GM23338 (cell line): ENCODE measurements at regions not wholly inside any gene's neighbourhood (a gene's known extent, or its start where the extent isn't known, plus 50 kb on each side); places are given as distances from the start of the nearest gene placed in this dataset.

Source experiments
- ATAC-seq: fragments of 200-7000 bp; cut with Tn5 transposase; 3 replicates; pipeline ENCODE4 v1.9.1; 2020
- DNase-seq: peaks from one replicate; pipeline ENCODE4 v3.0.0-alpha.2; 2015; ENCODE audit warnings: low spot score
- H2AFZ ChIP-seq: fragments of 200-600 bp; sonication (generic); 2 replicates; pipeline ENCODE4 v1.8.0; 2016; ENCODE audit warnings: antibody characterized with exemption, mild to moderate bottlenecking, moderate library complexity
- H3F3A ChIP-seq: fragments of 200-600 bp; sonication (generic); replicated peaks from 2 replicates; pipeline ENCODE4 v1.8.0; 2017; ENCODE audit warnings: antibody characterized with exemption, mixed run types, low read depth
- H3K27ac ChIP-seq: fragments of 200-600 bp; sonication (generic); 2 replicates; pipeline ENCODE4 v1.6.1; 2016; ENCODE audit warnings: low read depth
- H3K27me3 ChIP-seq: fragments of 200-600 bp; sonication (generic); 2 replicates; pipeline ENCODE4 v1.8.0; 2016; ENCODE audit warnings: mild to moderate bottlenecking, mixed run types, moderate library complexity; ENCODE audit not compliant: insufficient read depth
- H3K36me3 ChIP-seq: fragments of 200-600 bp; sonication (generic); 2 replicates; pipeline ENCODE4 v1.8.0; 2016; ENCODE audit warnings: mild to moderate bottlenecking; ENCODE audit not compliant: insufficient read depth
- H3K4me1 ChIP-seq: fragments of 200-600 bp; sonication (generic); 2 replicates; pipeline ENCODE4 v1.8.0; 2016; ENCODE audit warnings: mild to moderate bottlenecking, moderate library complexity; ENCODE audit not compliant: insufficient read depth
- H3K4me2 ChIP-seq: fragments of 200-600 bp; sonication (generic); 2 replicates; pipeline ENCODE4 v1.7.1; 2017; ENCODE audit warnings: mixed run types
- H3K4me3 ChIP-seq: fragments of 200-600 bp; sonication (generic); 2 replicates; pipeline ENCODE4 v1.6.1; 2016; ENCODE audit warnings: mixed run types
- H3K79me2 ChIP-seq: fragments of 200-600 bp; sonication (generic); replicated peaks from 2 replicates; pipeline ENCODE4 v1.8.0; 2017; ENCODE audit warnings: mild to moderate bottlenecking; ENCODE audit not compliant: insufficient read depth
- H3K9me2 ChIP-seq: fragments of 200-600 bp; sonication (generic); 2 replicates; pipeline ENCODE4 v1.8.0; 2017; ENCODE audit not compliant: insufficient read depth
- H4K20me1 ChIP-seq: fragments of 200-600 bp; sonication (generic); replicated peaks from 2 replicates; pipeline ENCODE4 v1.8.0; 2017; ENCODE audit warnings: mild to moderate bottlenecking; ENCODE audit not compliant: insufficient read depth
- H3K27ac Mint-ChIP-seq: 2 replicates; pipeline ENCODE4 v1.8.0; 2020; ENCODE audit warnings: inconsistent platforms, mild to moderate bottlenecking, moderate library complexity, mixed read lengths
- H3K27me3 Mint-ChIP-seq: 3 replicates; pipeline ENCODE4 v1.8.0; 2022; ENCODE audit warnings: low read depth, mild to moderate bottlenecking, moderate library complexity, mixed read lengths, inconsistent platforms; ENCODE audit not compliant: insufficient read depth, poor library complexity
- H3K36me3 Mint-ChIP-seq: 3 replicates; pipeline ENCODE4 v1.8.0; 2021; ENCODE audit warnings: low read depth, mild to moderate bottlenecking, inconsistent platforms, moderate library complexity, mixed read lengths
- H3K4me1 Mint-ChIP-seq: 3 replicates; pipeline ENCODE4 v1.8.0; 2020; ENCODE audit warnings: mild to moderate bottlenecking, inconsistent platforms, mixed read lengths
- H3K4me3 Mint-ChIP-seq: 3 replicates; pipeline ENCODE4 v1.8.0; 2021; ENCODE audit warnings: moderate library complexity, mild to moderate bottlenecking, inconsistent platforms, mixed read lengths
- H3K9me3 Mint-ChIP-seq: 3 replicates; pipeline ENCODE4 v1.8.0; 2020; ENCODE audit warnings: moderate library complexity, mild to moderate bottlenecking, inconsistent platforms, mixed read lengths
- CREB1 ChIP-seq: fragments of 250-450 bp; sonication (Bioruptor Pico); IDR thresholded peaks from 2 replicates; pipeline ENCODE4 v1.5.0; 2020; ENCODE audit warnings: low read depth, mild to moderate bottlenecking, moderate library complexity
- EZH2 ChIP-seq: fragments of 200-600 bp; sonication (generic); IDR thresholded peaks from one replicate; pipeline ENCODE4 v1.8.0; 2017; ENCODE audit warnings: antibody characterized with exemption, mild to moderate bottlenecking, low read depth; ENCODE audit not compliant: unreplicated experiment
- EZH2phosphoT487 ChIP-seq: fragments of 200-600 bp; sonication (generic); IDR thresholded peaks from one replicate; pipeline ENCODE4 v1.8.1; 2018; ENCODE audit warnings: antibody characterized with exemption; ENCODE audit not compliant: unreplicated experiment
- JUNB ChIP-seq: IDR thresholded peaks from one replicate; pipeline ENCODE4 v1.6.1; 2016; ENCODE audit warnings: antibody characterized with exemption; ENCODE audit not compliant: unreplicated experiment
- NANOG ChIP-seq: IDR thresholded peaks from 2 replicates; pipeline ENCODE4 v1.6.1; 2016; ENCODE audit warnings: antibody characterized with exemption, borderline replicate concordance
- POLR2AphosphoS5 ChIP-seq: IDR thresholded peaks from 2 replicates; pipeline ENCODE4 v1.6.1; 2016; ENCODE audit warnings: antibody characterized with exemption, low read depth
- STAT1 ChIP-seq: IDR thresholded peaks from one replicate; pipeline ENCODE4 v1.6.1; 2016; ENCODE audit warnings: antibody characterized with exemption; ENCODE audit not compliant: unreplicated experiment
- ZNF114 ChIP-seq: fragments of 250-450 bp; sonication (Bioruptor Pico); IDR thresholded peaks from 2 replicates; pipeline ENCODE4 v1.5.0; 2020; ENCODE audit warnings: mild to moderate bottlenecking, moderate library complexity
- ZNF331 ChIP-seq: fragments of 250-450 bp; sonication (Bioruptor Pico); IDR thresholded peaks from 2 replicates; pipeline ENCODE4 v1.5.0; 2020; ENCODE audit warnings: low read depth, mild to moderate bottlenecking, moderate library complexity
- TF ChIP-seq, protein P1 (sequence below): IDR thresholded peaks from 2 replicates; pipeline ENCODE4 v1.6.1; 2016; ENCODE audit warnings: antibody characterized with exemption
- TF ChIP-seq, protein P2 (sequence below): fragments of 250-450 bp; sonication (Bioruptor Pico); IDR thresholded peaks from 2 replicates; pipeline ENCODE4 v1.5.0; 2020; ENCODE audit warnings: mild to moderate bottlenecking, moderate library complexity
- TF ChIP-seq, protein P3 (sequence below), 2 experiments: fragments of 200-600 bp in 1 of 2; sonication (generic) in 1 of 2; conservative IDR thresholded peaks; 2 replicates each; pipeline versions ENCODE4 v1.5.1 to v1.6.1; 2016 to 2017; ENCODE audit warnings: antibody characterized with exemption in 2 of 2, low read depth in 2 of 2, mild to moderate bottlenecking in 2 of 2, moderate library complexity in 1 of 2
- TF ChIP-seq, protein P4 (sequence below): IDR thresholded peaks from one replicate; pipeline ENCODE4 v1.6.1; 2018; ENCODE audit warnings: antibody characterized with exemption; ENCODE audit not compliant: unreplicated experiment

DNA sequence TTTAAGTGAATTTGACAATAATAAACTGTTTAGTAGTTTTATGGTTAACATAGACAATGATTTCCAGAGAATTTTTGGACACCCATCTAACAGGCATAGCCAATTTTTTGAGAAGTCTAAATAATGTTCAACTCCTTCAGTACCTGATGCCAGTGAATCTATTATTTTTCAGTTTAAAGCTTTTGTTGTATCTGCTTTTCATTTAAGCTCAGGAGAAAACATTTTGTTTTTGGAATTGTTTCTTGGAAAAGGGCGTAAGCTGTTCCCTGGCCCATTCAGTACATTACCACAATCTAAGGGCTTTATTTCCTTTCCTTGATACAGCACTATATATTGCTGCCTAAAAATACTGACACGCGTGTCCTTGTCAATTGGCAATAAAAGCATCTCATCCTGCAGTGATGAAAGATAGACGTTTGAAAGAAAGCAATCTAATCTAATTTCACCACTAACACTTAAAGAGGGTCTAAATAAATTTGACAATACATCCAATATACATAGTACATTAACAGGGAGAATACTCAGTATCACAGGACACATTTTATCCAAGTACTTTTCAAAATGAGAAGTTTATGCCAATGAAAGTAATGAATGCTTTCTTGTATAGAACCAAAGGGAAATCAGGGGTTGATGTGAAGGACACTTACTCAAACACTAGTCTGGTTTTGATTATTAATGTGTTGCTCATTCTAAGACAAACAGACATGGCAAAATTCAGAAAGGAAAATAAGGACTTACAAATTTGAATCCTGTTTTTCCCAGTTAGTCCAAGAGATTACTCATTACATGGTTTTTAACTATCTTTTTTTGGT is 104.2 kb upstream of the LGR5 start:
- H3K4me1 ChIP-seq, result no peaks in the 10 kb centered on the region
- no peak overlapping the region for H3K4me3 Mint-ChIP-seq
- no peaks in the 10 kb centered on the region for H3K36me3 Mint-ChIP-seq
- no peaks in the 10 kb centered on the region for H3K36me3 ChIP-seq
- no peaks in the 10 kb centered on the region for H4K20me1 ChIP-seq
- ATAC-seq (no peak), DNase-seq (no peak)
- H3K27ac Mint-ChIP-seq, result no peak overlapping the region
- no peaks in the 10 kb centered on the region for H3K4me1 Mint-ChIP-seq
- TF ChIP-seq POLR2AphosphoS5 (no peak), JUNB (no peak), EZH2 (no peak), STAT1 (no peak), EZH2phosphoT487 (no peak), ZNF331 (CRISPR knock-in tag) (no peak), CREB1 (CRISPR knock-in tag) (no peak), NANOG (no peak), ZNF114 (no peak)
- TF ChIP-seq, protein P1, sequence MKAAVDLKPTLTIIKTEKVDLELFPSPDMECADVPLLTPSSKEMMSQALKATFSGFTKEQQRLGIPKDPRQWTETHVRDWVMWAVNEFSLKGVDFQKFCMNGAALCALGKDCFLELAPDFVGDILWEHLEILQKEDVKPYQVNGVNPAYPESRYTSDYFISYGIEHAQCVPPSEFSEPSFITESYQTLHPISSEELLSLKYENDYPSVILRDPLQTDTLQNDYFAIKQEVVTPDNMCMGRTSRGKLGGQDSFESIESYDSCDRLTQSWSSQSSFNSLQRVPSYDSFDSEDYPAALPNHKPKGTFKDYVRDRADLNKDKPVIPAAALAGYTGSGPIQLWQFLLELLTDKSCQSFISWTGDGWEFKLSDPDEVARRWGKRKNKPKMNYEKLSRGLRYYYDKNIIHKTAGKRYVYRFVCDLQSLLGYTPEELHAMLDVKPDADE, result no peak
- TF ChIP-seq, protein P2, sequence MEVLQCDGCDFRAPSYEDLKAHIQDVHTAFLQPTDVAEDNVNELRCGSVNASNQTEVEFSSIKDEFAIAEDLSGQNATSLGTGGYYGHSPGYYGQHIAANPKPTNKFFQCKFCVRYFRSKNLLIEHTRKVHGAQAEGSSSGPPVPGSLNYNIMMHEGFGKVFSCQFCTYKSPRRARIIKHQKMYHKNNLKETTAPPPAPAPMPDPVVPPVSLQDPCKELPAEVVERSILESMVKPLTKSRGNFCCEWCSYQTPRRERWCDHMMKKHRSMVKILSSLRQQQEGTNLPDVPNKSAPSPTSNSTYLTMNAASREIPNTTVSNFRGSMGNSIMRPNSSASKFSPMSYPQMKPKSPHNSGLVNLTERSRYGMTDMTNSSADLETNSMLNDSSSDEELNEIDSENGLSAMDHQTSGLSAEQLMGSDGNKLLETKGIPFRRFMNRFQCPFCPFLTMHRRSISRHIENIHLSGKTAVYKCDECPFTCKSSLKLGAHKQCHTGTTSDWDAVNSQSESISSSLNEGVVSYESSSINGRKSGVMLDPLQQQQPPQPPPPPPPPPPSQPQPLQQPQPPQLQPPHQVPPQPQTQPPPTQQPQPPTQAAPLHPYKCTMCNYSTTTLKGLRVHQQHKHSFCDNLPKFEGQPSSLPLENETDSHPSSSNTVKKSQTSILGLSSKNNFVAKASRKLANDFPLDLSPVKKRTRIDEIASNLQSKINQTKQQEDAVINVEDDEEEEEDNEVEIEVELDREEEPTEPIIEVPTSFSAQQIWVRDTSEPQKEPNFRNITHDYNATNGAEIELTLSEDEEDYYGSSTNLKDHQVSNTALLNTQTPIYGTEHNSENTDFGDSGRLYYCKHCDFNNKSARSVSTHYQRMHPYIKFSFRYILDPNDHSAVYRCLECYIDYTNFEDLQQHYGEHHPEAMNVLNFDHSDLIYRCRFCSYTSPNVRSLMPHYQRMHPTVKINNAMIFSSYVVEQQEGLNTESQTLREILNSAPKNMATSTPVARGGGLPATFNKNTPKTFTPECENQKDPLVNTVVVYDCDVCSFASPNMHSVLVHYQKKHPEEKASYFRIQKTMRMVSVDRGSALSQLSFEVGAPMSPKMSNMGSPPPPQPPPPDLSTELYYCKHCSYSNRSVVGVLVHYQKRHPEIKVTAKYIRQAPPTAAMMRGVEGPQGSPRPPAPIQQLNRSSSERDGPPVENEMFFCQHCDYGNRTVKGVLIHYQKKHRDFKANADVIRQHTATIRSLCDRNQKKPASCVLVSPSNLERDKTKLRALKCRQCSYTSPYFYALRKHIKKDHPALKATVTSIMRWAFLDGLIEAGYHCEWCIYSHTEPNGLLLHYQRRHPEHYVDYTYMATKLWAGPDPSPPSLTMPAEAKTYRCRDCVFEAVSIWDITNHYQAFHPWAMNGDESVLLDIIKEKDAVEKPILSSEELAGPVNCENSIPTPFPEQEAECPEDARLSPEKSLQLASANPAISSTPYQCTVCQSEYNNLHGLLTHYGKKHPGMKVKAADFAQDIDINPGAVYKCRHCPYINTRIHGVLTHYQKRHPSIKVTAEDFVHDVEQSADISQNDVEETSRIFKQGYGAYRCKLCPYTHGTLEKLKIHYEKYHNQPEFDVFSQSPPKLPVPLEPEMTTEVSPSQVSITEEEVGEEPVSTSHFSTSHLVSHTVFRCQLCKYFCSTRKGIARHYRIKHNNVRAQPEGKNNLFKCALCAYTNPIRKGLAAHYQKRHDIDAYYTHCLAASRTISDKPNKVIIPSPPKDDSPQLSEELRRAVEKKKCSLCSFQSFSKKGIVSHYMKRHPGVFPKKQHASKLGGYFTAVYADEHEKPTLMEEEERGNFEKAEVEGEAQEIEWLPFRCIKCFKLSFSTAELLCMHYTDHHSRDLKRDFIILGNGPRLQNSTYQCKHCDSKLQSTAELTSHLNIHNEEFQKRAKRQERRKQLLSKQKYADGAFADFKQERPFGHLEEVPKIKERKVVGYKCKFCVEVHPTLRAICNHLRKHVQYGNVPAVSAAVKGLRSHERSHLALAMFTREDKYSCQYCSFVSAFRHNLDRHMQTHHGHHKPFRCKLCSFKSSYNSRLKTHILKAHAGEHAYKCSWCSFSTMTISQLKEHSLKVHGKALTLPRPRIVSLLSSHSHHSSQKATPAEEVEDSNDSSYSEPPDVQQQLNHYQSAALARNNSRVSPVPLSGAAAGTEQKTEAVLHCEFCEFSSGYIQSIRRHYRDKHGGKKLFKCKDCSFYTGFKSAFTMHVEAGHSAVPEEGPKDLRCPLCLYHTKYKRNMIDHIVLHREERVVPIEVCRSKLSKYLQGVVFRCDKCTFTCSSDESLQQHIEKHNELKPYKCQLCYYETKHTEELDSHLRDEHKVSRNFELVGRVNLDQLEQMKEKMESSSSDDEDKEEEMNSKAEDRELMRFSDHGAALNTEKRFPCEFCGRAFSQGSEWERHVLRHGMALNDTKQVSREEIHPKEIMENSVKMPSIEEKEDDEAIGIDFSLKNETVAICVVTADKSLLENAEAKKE (CRISPR knock-in tag), result no peak
- TF ChIP-seq, protein P3, sequence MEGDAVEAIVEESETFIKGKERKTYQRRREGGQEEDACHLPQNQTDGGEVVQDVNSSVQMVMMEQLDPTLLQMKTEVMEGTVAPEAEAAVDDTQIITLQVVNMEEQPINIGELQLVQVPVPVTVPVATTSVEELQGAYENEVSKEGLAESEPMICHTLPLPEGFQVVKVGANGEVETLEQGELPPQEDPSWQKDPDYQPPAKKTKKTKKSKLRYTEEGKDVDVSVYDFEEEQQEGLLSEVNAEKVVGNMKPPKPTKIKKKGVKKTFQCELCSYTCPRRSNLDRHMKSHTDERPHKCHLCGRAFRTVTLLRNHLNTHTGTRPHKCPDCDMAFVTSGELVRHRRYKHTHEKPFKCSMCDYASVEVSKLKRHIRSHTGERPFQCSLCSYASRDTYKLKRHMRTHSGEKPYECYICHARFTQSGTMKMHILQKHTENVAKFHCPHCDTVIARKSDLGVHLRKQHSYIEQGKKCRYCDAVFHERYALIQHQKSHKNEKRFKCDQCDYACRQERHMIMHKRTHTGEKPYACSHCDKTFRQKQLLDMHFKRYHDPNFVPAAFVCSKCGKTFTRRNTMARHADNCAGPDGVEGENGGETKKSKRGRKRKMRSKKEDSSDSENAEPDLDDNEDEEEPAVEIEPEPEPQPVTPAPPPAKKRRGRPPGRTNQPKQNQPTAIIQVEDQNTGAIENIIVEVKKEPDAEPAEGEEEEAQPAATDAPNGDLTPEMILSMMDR (conservative IDR thresholded peaks at IDR 0.05; ENCODE audit: low read depth in 2 of 2), result no peak
- TF ChIP-seq, protein P4, sequence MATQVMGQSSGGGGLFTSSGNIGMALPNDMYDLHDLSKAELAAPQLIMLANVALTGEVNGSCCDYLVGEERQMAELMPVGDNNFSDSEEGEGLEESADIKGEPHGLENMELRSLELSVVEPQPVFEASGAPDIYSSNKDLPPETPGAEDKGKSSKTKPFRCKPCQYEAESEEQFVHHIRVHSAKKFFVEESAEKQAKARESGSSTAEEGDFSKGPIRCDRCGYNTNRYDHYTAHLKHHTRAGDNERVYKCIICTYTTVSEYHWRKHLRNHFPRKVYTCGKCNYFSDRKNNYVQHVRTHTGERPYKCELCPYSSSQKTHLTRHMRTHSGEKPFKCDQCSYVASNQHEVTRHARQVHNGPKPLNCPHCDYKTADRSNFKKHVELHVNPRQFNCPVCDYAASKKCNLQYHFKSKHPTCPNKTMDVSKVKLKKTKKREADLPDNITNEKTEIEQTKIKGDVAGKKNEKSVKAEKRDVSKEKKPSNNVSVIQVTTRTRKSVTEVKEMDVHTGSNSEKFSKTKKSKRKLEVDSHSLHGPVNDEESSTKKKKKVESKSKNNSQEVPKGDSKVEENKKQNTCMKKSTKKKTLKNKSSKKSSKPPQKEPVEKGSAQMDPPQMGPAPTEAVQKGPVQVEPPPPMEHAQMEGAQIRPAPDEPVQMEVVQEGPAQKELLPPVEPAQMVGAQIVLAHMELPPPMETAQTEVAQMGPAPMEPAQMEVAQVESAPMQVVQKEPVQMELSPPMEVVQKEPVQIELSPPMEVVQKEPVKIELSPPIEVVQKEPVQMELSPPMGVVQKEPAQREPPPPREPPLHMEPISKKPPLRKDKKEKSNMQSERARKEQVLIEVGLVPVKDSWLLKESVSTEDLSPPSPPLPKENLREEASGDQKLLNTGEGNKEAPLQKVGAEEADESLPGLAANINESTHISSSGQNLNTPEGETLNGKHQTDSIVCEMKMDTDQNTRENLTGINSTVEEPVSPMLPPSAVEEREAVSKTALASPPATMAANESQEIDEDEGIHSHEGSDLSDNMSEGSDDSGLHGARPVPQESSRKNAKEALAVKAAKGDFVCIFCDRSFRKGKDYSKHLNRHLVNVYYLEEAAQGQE, result no peak
- H2AFZ ChIP-seq, result no peak overlapping the region
- no peak overlapping the region for H3K4me3 ChIP-seq
- H3K27me3 ChIP-seq, result no peaks in the 10 kb centered on the region
- peaks cover 4% of the 10 kb centered on the region; the same call in 1 of the 3 replicates for H3K9me3 Mint-ChIP-seq
- H3K27ac ChIP-seq, result no peak overlapping the region
- H3K9me2 ChIP-seq, result no peaks in the 10 kb centered on the region
- H3K4me2 ChIP-seq, result no peak overlapping the region
- no peaks in the 10 kb centered on the region for H3F3A ChIP-seq
- H3K79me2 ChIP-seq, result no peaks in the 10 kb centered on the region
- H3K27me3 Mint-ChIP-seq, result no peaks in the 10 kb centered on the region
